ENCODE measurements at regions not wholly inside any gene's neighbourhood (a gene's known extent, or its start where the extent isn't known, plus 50 kb on each side); places are given as distances from the start of the nearest gene placed in this dataset.

- DNase-seq = no peak
- intact Hi-C loops (cut with DNase I) = no loop called here
- H3K27me3 ChIP-seq = no peaks in the 10 kb centered on the region
- H3K4me1 ChIP-seq = no peaks in the 10 kb centered on the region
- no peaks in the 10 kb centered on the region for H3K9me3 ChIP-seq
- H3K4me3 ChIP-seq = no peak overlapping the region
- TF ChIP-seq POLR2A (IDR thresholded peaks at IDR 0.05) = no peak
- no peak for TF ChIP-seq POLR2AphosphoS5 (IDR thresholded peaks at IDR 0.05)
- TF ChIP-seq, protein P1, sequence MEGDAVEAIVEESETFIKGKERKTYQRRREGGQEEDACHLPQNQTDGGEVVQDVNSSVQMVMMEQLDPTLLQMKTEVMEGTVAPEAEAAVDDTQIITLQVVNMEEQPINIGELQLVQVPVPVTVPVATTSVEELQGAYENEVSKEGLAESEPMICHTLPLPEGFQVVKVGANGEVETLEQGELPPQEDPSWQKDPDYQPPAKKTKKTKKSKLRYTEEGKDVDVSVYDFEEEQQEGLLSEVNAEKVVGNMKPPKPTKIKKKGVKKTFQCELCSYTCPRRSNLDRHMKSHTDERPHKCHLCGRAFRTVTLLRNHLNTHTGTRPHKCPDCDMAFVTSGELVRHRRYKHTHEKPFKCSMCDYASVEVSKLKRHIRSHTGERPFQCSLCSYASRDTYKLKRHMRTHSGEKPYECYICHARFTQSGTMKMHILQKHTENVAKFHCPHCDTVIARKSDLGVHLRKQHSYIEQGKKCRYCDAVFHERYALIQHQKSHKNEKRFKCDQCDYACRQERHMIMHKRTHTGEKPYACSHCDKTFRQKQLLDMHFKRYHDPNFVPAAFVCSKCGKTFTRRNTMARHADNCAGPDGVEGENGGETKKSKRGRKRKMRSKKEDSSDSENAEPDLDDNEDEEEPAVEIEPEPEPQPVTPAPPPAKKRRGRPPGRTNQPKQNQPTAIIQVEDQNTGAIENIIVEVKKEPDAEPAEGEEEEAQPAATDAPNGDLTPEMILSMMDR (IDR thresholded peaks at IDR 0.05) = no peak
- TF ChIP-seq EP300 (IDR thresholded peaks at IDR 0.05) = no peak
- no peak overlapping the region for H3K27ac ChIP-seq
- no peaks in the 10 kb centered on the region for H3K36me3 ChIP-seq
- WGBS, 2 donors = 84 to 88% methylated on average over 6 of the region's 6 CpGs
Measured at GRCh38 chr11:80146232-80146631, 705.4 kb upstream of the TENM4 start.

DNA sequence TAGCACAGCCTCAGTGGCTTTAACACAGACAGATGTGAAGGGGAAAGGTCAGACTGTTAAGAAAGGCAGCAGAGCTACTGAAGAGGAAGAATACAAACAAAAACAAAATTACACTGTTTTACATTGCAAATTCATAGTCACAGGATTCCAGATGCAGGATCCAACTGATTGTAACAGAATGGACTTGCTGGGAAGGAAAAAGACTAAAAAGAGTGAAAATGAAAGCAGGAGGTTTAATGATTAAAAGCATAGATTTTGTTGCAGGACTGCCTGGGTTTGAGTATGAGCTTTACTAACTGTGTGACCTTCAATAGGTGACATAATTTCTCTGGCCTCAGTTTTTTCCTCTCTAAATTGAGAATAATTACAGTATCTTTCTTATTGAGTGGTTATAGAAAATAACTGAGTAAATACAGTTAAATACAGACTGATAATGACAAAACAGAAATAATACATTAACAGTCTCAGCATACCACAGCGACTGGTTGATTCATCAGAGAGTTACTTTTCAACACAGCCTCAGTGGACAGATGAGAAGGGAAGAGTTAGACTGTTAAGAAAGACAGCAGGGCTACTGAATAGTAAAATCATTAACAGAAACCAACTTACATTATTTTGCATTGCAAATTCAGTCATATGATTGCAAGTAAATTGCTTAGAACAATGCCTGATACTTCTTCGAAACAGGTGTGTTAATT lies 704.2 kb upstream of the TENM4 start:
- 81 to 88% methylated on average over 2 of the region's 2 CpGs for WGBS, 2 donors
- no peaks in the 10 kb centered on the region for H3K4me1 ChIP-seq
- no peaks in the 10 kb centered on the region for H3K27me3 ChIP-seq
- H3K9me3 ChIP-seq = no peaks in the 10 kb centered on the region
- no peak overlapping the region for H3K27ac ChIP-seq
- no peaks in the 10 kb centered on the region for H3K36me3 ChIP-seq
- DNase-seq = no peak
- intact Hi-C loops (cut with DNase I) = no loop called here
- TF ChIP-seq POLR2AphosphoS5 (IDR thresholded peaks at IDR 0.05) = no peak
- TF ChIP-seq POLR2A (IDR thresholded peaks at IDR 0.05) = no peak
- TF ChIP-seq, protein P1 (IDR thresholded peaks at IDR 0.05) = no peak
- TF ChIP-seq EP300 (IDR thresholded peaks at IDR 0.05) = no peak
- H3K4me3 ChIP-seq = no peak overlapping the region

DNA sequence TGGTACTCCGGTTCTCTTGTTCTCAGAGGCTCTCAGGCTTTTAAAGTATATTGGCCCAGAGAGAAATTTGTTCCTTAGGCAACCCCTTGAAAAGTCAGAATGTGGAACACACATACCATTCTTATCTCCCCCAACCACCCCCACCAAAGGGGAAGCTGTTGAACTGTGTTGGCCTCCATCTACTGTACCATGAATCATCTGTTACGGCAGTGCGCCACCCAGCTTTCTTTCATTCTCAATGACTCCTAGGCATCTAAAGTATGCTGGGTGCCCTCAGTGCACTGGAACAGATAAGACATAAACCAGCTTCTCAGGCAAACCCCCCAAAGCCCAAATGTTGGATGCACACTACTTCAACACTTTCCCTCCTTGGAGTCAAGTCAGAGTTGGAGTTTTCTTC lies 696.2 kb upstream of the TENM4 start:
- WGBS, 2 donors = 45 to 59% methylated on average over 3 of the region's 3 CpGs
- no peaks in the 10 kb centered on the region for H3K9me3 ChIP-seq
- DNase-seq = no peak
- H3K27me3 ChIP-seq = no peaks in the 10 kb centered on the region
- no peak overlapping the region for H3K4me3 ChIP-seq
- H3K4me1 ChIP-seq = no peaks in the 10 kb centered on the region
- intact Hi-C loops (cut with DNase I) = no loop called here
- H3K27ac ChIP-seq = no peak overlapping the region
- no peaks in the 10 kb centered on the region for H3K36me3 ChIP-seq
- no peak for TF ChIP-seq EP300 (IDR thresholded peaks at IDR 0.05)
- no peak for TF ChIP-seq POLR2A (IDR thresholded peaks at IDR 0.05)
- no peak for TF ChIP-seq POLR2AphosphoS5 (IDR thresholded peaks at IDR 0.05)
- TF ChIP-seq, protein P1 (IDR thresholded peaks at IDR 0.05) = no peak

DNA sequence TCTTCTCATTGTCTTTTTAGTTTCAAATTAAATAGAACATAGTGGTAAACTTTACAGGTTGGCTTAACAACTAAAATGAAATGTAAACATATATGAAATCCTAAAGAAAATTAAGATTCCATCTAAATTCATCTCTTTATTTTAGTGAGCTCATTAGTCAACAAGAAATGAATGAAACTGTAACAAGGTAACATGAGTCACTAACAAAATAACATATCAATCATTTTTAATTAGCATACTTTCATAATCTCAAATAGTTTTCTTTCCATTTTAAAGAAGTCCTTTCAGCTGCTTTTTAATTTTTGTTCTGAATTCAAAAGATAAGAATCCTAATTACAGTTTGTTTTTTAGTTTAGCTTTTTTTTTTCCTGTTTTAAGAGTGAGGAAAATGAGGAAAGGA lies 688.6 kb upstream of the TENM4 start:
- H3K36me3 ChIP-seq = no peaks in the 10 kb centered on the region
- no peaks in the 10 kb centered on the region for H3K27me3 ChIP-seq
- H3K4me1 ChIP-seq = no peaks in the 10 kb centered on the region
- H3K4me3 ChIP-seq = no peak overlapping the region
- TF ChIP-seq POLR2AphosphoS5 (IDR thresholded peaks at IDR 0.05) (no peak), EP300 (IDR thresholded peaks at IDR 0.05) (no peak), POLR2A (IDR thresholded peaks at IDR 0.05) (no peak)
- TF ChIP-seq, protein P1 (IDR thresholded peaks at IDR 0.05) = no peak
- intact Hi-C loops (cut with DNase I) = no loop called here
- no peaks in the 10 kb centered on the region for H3K9me3 ChIP-seq
- no peak for DNase-seq
- no peak overlapping the region for H3K27ac ChIP-seq

DNA sequence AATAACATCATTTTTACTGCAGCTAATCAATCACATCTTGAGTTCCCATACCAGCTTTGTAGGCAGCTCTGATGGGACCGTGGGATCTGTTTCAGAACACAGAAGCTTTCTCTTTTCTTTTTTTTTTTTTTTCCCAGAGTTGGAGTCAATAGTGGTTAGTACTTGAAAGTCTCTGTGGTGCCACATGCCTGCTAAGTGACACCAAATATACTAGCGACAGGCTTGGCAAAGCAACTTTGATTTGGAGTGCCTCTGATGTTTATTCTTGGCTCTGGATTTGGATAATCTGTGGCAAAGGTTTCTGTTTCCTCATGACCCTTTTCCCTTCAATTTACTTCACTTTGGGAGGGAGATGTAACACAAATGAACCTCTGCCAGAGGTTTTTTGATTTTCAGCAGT lies 681.4 kb upstream of the TENM4 start:
- intact Hi-C loops (cut with DNase I) = no loop called here
- H3K27me3 ChIP-seq = no peaks in the 10 kb centered on the region
- TF ChIP-seq POLR2AphosphoS5 (IDR thresholded peaks at IDR 0.05) = no peak
- no peak for TF ChIP-seq EP300 (IDR thresholded peaks at IDR 0.05)
- no peak for TF ChIP-seq POLR2A (IDR thresholded peaks at IDR 0.05)
- TF ChIP-seq, protein P1 (IDR thresholded peaks at IDR 0.05) = no peak
- 39 to 58% methylated on average over 2 of the region's 2 CpGs for WGBS, 2 donors
- no peaks in the 10 kb centered on the region for H3K4me1 ChIP-seq
- no peaks in the 10 kb centered on the region for H3K36me3 ChIP-seq
- H3K4me3 ChIP-seq = no peak overlapping the region
- H3K9me3 ChIP-seq = no peaks in the 10 kb centered on the region
- H3K27ac ChIP-seq = no peak overlapping the region
- no peak for DNase-seq

Data from sigmoid colon (tissue), 6 donors.